Ovary (tissue), 7 donors: ENCODE measurements at regions not wholly inside any gene's neighbourhood (a gene's known extent, or its start where the extent isn't known, plus 50 kb on each side); places are given as distances from the start of the nearest gene placed in this dataset.

ENCODE experiments used
- DNase-seq, 5 donors: peaks; one replicate each; pipeline ENCODE4 v3.0.0-alpha.2; 2019 to 2020
- H3K27ac ChIP-seq, 2 donors: fragments of 200-600 bp; one replicate each; pipeline versions ENCODE4 v1.5.1 to v1.8.0; 2019 to 2022
- H3K27me3 ChIP-seq: fragments of 200-600 bp; one replicate; pipeline ENCODE4 v1.8.0; 2022
- H3K36me3 ChIP-seq: fragments of 200-600 bp; sonication (generic); one replicate; pipeline ENCODE4 v1.5.1; 2019
- H3K4me1 ChIP-seq: one replicate; pipeline ENCODE4 v1.8.1; 2013; ENCODE audit warnings: mild to moderate bottlenecking, moderate library complexity; ENCODE audit not compliant: insufficient read depth
- H3K4me3 ChIP-seq: fragments of 200-600 bp; sonication (generic); one replicate; pipeline ENCODE4 v1.5.1; 2017
- H3K9me3 ChIP-seq, 2 donors: fragments of 200-600 bp in 1 of 2; sonication (generic) in 1 of 2; one replicate each; pipeline versions ENCODE4 v1.5.1 to v1.8.1; 2013 to 2019; ENCODE audit warnings: mild to moderate bottlenecking in 1 of 2, moderate library complexity in 1 of 2
- EP300 ChIP-seq: sonication (generic); formaldehyde crosslinking; IDR thresholded peaks from one replicate; pipeline ENCODE4 v1.6.1; 2017; ENCODE audit warnings: antibody characterized with exemption
- POLR2A ChIP-seq: fragments of 450-650 bp; IDR thresholded peaks from one replicate; pipeline ENCODE4 v1.6.1; 2017; ENCODE audit warnings: antibody characterized with exemption, mild to moderate bottlenecking, moderate library complexity
- WGBS, 3 donors: extraction: QIAGEN DNeasy Blood & Tissue Kit in 1 of 3; methylation state at CpG; one replicate each; pipeline versions ENCODE4 v1.1.5 to v1.1.7; 2013 to 2017; 5-methylcytosine and 5-hydroxymethylcytosine counted together
- intact Hi-C, 4 donors: fragments of 100-400 bp; cut with DNase I; formaldehyde crosslinking; loops; one replicate each; pipeline versions ENCODE4 v1.11.0 to v1.15.1; 2022 to 2023
- TF ChIP-seq, protein P1 (sequence below), 3 donors: fragments of 450-650 bp in 2 of 3; fragments of 200-600 bp in 1 of 3; IDR thresholded peaks; one replicate each; pipeline versions ENCODE4 v1.5.1 to v1.8.0; 2016 to 2022; ENCODE audit warnings: antibody characterized with exemption in 3 of 3, mild to moderate bottlenecking in 1 of 3
- donor health status: DM: no; HTN: no; CAD: no; lungs with moderate emphysema.
- donor health status: DM: no; HTN: no; CAD: no.
- donor health status: Bipolar disorder and iron deficiency.
- donor health status: DM: no; HTN: no; CAD: no.
- donor health status: DM: yes; HTN: yes; CAD: no.

DNA sequence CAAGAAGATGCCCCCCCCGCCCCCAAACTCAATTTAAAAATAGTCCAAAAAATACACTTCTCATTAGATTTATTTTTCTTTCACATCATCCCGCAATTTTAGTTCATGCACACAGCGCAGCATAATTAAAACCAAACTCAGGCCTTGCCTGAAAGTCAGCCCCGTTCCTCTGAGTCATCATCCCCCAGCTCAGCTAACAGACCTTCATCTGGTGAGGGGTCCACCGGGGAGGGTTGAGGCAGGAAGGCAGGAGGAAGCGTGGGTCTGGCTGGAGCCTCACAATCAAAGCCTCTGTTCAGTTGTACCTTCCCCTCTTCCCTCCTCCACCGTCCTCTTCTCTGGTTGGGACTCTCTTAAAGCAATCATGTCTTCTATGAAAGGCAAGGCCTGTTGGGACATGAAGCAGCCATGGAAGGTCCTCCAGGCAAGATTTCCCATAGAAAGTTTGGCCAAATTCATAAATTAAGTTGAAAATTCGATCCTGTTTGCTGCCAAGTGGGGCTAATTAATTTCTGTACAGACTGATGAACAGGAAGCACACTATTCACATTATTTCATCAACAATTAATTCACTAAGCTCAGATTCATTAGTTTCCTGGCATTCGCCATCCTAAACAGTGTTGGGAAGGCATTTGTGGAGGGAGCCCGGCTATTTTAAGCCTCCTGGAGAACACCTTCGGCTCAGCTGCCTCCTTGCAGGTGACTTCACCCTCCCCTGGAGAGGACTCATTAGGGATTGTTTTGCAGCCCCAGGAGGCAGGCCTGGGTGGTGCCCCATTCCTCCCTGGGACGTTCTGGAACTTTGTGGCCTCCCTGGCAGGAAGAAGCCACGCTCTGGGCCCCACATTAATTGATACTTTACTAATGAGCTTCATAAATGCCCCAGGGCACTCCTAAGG, 72.3 kb upstream of the BNC1 start:
- TF ChIP-seq, protein P1, sequence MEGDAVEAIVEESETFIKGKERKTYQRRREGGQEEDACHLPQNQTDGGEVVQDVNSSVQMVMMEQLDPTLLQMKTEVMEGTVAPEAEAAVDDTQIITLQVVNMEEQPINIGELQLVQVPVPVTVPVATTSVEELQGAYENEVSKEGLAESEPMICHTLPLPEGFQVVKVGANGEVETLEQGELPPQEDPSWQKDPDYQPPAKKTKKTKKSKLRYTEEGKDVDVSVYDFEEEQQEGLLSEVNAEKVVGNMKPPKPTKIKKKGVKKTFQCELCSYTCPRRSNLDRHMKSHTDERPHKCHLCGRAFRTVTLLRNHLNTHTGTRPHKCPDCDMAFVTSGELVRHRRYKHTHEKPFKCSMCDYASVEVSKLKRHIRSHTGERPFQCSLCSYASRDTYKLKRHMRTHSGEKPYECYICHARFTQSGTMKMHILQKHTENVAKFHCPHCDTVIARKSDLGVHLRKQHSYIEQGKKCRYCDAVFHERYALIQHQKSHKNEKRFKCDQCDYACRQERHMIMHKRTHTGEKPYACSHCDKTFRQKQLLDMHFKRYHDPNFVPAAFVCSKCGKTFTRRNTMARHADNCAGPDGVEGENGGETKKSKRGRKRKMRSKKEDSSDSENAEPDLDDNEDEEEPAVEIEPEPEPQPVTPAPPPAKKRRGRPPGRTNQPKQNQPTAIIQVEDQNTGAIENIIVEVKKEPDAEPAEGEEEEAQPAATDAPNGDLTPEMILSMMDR (IDR thresholded peaks at IDR 0.05): no peak
- TF ChIP-seq EP300 (no peak), POLR2A (no peak)
- intact Hi-C loops: no loop called here
- H3K4me1 ChIP-seq: no peaks in the 10 kb centered on the region
- no peak overlapping the region for H3K4me3 ChIP-seq
- no peaks in the 10 kb centered on the region for H3K36me3 ChIP-seq
- DNase-seq: no peak
- 48 to 49% (median 48%) methylated on average over 13 of the region's 13 CpGs for WGBS, 3 donors
- H3K27me3 ChIP-seq: no peaks in the 10 kb centered on the region
- no peaks in the 10 kb centered on the region for H3K9me3 ChIP-seq
- H3K27ac ChIP-seq: no peak overlapping the region

DNA sequence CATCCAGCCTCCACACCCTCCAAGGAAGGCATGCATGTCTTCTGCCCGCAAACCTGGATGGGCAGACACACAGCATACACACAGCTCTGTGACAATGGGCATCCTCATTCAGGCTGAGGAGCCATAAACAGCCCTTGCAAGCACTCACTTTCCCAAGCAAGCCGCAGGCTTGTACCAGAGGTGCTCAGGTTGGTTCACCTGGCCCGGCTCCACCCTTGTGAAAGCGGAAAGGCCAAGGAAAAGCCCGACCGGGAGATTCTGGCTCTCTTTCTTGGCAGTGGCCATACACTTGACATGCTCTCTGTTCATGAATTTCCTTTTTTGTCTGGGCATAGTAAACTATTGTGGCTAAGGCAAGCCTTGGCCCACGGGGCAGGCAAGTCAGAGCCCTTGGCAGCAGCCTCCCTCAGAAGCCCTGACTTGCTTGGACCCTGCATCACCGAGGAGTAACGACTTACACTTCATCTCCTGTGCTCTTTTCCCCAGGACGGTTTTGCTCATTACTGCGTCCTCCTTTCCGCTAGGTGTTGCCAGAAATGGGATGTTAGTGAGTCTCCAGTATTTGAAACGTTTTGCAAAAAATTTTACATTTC, 74.6 kb upstream of the BNC1 start:
- no peak for DNase-seq
- no peak overlapping the region for H3K4me3 ChIP-seq
- 73 to 77% (median 73%) methylated on average over 13 of the region's 13 CpGs for WGBS, 3 donors
- H3K36me3 ChIP-seq: no peaks in the 10 kb centered on the region
- intact Hi-C loops: no loop called here
- TF ChIP-seq, protein P1 (IDR thresholded peaks at IDR 0.05): no peak
- TF ChIP-seq EP300 (no peak), POLR2A (no peak)
- H3K9me3 ChIP-seq: no peaks in the 10 kb centered on the region
- H3K27me3 ChIP-seq: no peaks in the 10 kb centered on the region
- H3K4me1 ChIP-seq: no peaks in the 10 kb centered on the region
- H3K27ac ChIP-seq: no peak overlapping the region

DNA sequence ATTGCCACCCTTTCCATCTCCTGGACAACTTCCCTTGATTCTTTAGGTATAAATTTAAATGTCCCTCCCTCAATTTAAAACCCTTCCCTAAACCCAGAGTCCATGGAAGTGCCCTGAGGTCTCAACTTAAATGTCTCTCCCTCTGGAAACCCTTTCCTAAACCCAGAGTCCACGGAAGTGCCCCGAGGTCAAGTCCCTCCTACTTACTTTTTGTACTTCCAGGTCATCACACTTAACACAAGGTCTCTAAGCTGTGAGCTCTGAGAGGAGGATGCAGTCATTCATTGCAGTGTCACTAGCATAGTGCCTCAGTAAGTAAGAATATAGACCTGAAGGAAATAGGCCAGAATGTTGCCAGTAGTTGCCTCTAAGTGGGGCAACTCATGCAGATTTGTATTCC, 78.2 kb upstream of the BNC1 start:
- no peak for DNase-seq
- intact Hi-C loops: no loop called here
- H3K36me3 ChIP-seq: no peaks in the 10 kb centered on the region
- WGBS, 3 donors: 63 to 70% (median 66%) methylated on average over 2 of the region's 2 CpGs
- H3K9me3 ChIP-seq: no peaks in the 10 kb centered on the region
- no peak overlapping the region for H3K27ac ChIP-seq
- H3K4me1 ChIP-seq: no peaks in the 10 kb centered on the region
- H3K4me3 ChIP-seq: no peak overlapping the region
- H3K27me3 ChIP-seq: no peaks in the 10 kb centered on the region
- TF ChIP-seq, protein P1 (IDR thresholded peaks at IDR 0.05): no peak
- TF ChIP-seq POLR2A (no peak), EP300 (no peak)

DNA sequence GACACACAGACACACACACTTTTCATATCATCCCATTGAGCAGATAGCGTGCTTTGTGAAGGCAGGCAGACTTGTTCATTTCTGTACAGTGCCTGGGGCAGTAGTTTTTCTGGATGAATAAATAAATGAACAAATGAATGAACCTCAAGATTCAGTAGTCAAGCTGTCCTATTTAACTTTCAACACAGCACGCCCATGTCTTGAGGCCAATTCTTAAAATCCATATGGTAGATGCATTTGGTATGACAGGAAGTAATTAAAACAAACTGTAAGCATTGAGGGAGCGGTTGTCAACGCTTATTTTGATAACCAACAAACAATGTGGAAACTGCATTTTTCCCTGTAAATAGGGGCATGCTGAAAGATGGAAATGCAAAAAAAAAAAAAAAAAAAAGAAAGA, 80.0 kb upstream of the BNC1 start:
- H3K36me3 ChIP-seq: no peaks in the 10 kb centered on the region
- whole genome bisulfite sequencing, 3 donors: 57 to 64% (median 62%) methylated on average over 4 of the region's 4 CpGs
- H3K4me1 ChIP-seq: no peaks in the 10 kb centered on the region
- no peak for DNase-seq
- intact Hi-C loops: no loop called here
- no peaks in the 10 kb centered on the region for H3K27me3 ChIP-seq
- TF ChIP-seq EP300: no peak
- no peak for TF ChIP-seq POLR2A
- TF ChIP-seq, protein P1 (IDR thresholded peaks at IDR 0.05): no peak
- no peak overlapping the region for H3K4me3 ChIP-seq
- H3K9me3 ChIP-seq: no peaks in the 10 kb centered on the region
- H3K27ac ChIP-seq: no peak overlapping the region
